Fibroblast of skin of abdomen (primary cell): ENCODE measurements at regions not wholly inside any gene's neighbourhood (a gene's known extent, or its start where the extent isn't known, plus 50 kb on each side); places are given as distances from the start of the nearest gene placed in this dataset.
"Not testable (repeated sequence)": the region's sequence is repeated elsewhere in the genome, so short reads cannot be mapped to it uniquely, and the experiment has no call there.

Experiments used
- DNase-seq: peaks from one replicate; pipeline ENCODE4 v3.0.0-alpha.2; 2013

DNA sequence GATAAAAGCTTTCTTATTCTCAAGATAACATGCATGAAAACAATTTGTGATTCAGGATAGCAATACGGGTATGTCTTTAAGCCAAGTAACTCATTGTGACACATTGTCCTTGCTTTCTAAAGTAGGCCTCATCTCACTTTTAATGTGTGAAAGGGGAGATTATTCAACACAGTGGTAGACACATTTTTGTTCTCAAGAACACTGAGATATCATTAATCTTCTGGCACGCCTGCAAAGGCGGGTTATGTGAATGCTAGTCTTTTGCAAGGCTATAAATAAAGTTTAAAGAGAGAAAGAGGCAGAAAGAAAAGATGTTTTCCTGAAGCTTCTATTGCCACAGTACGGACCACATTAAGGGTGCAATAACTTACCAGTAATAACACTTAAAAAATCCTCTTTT is 181.8 kb upstream of the MEF2C start:
- DNase-seq, result peak; percentile 10

DNA sequence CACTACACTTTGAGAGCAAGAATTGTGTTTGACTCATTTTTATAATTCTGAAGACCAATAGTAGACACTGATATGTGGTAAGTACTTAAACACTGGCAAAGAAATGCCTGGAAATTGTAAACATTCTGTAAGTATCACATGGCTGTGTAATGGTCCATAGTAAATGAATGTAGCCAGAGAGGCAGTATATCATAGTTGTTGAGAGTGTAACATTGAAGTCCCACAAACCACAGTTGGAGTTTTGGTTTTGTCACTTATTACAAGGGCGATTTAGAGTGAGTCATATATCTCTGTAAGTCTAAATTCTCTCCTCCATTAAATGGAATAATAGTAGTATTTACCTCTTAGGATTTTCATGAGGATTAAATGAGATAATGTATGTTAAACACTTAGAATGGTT is 181.1 kb upstream of the MEF2C start:
- peak; percentile 74 for DNase-seq

DNA sequence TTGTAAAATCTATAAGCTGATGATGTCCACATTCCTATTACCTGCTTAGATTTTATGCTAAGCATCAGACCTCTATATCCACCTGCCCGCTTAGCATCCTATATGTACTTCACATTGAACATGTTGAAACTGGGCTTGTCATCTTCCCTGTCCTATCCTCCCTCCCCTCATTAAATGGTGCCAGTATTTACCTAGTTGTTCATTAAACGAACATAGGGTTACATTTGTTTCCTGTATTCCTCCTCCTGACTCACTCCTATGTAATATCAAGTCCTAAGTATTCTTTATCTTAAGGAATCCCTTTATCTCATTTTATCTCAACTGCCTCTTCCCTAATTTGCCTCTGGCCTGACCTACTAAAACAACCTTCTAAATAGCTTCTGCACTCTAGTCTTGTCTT is 177.8 kb upstream of the MEF2C start:
- no peak for DNase-seq

DNA sequence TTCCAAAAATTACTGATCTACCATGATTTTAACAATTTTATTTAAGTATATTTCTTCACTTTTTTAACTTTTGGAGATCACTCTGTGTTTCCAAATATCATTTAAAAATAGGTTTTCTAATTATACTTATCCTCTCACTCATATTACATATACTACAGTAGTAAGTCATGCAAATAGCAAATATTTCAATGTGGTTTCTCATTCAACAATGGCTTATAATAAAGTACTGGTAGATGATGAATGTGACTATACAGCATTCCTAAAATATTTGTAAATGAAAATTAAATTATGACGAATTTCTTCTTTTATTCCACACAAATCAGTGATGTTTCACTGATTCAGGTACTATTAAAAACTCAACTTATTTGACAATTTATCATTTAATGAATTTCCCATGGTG is 176.3 kb upstream of the MEF2C start:
- no peak for DNase-seq

DNA sequence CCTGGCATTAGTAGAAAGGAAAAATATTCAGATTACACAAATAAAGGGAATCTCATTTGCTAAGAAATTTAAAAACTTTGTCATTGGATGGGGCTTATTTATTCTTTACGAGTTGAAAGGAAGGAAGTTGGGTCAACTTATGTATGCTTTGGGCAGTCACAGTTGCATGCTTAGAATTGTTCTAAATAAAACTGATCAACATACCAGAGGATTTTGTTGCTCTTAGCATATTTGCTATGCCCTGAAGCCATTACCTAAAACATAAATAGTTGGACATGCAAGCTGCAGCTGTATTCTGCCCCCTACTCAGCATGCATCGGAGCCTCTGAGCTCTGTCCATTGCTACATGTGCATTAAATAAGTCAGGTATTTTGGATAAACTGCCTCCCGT is 172.7 kb upstream of the MEF2C start:
- no peak for DNase-seq

DNA sequence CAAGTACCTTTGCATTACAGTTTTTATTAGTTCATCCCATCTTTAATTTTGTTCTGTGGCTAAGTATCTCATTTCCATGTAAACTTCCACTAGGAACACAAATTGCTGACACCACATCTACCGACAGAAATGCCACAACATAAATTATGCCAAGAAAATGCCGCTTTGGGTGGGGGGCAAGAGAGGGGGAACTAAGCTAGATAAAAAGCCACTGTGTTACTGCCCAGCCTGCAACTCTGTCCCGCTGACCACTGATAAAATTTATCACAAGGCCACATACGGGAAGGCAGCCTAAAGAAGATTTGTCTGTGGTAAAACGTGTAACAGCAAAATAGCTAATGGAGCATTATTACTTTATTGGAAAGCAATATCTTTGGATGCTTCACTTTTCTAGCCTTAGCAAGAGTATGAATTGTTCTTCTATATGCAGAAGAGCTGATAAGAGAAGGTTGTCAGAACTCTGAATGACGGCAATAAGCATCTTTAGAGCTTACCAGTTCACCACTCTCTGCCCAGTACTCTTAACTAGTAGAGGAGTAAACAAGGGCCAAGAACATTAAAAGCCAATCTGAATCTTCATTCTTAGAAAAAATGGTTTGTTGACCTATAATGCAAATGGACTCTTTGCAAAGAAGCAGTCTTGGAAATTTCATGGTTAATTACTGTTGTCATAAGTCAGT is 172.2 kb upstream of the MEF2C start:
- no peak for DNase-seq

DNA sequence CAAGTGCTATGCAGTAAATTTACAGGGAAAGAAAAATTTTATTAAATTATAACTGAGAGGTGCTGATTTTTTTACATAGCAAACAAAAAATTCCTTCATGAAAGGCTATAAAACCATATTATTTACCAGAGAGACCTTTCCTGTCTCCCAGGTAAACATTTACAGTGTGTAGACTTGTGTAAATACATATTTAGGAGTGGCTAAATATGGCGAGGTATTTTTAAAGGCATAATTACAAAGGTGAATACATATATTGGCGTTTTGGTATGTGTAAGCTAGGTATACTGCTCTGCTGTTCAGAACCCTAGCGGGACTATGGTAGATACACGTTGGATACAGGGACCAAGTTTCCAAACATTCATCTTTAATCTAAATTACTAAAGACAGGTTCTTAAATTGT is 170.6 kb upstream of the MEF2C start:
- DNase-seq, result no peak

DNA sequence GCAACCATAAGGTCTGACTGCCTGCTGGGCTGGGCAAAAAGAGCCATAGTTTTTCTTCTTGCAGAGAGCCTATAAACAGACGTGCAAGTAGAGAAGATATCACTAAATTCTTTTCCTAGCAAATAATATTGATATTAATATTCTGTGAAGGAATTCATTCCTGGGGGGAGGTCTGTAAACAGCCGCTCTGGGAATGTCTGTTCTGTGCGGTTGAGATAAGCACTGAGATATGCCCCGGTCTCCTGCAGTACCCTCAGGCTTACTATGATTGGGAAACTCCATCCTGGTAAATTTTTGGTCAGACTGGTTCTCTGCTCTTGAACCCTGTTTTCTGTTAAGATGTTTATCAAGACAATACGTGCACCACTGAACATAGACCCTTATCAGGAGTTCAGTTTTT is 167.1 kb upstream of the MEF2C start:
- DNase-seq, result not testable (repeated sequence)

DNA sequence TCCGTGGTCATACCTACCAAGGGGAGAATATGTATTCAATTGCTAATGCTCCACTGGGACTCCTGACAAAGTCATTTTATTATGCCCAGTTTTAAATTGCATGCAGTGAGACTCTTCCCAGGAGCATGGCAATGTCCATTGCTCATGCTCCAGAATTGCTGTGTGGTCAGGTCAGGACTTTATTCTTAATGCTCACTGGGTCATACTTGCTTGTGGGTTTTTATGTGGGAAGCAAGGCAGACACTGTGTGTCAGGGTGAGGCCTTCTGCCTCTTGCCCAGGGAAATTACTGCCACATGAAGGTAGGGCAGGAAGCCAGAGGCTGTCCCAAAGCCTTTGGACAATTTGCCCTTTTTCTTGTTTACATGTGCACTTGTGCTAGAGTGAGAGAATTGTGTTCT is 164.6 kb upstream of the MEF2C start:
- DNase-seq, result no peak

DNA sequence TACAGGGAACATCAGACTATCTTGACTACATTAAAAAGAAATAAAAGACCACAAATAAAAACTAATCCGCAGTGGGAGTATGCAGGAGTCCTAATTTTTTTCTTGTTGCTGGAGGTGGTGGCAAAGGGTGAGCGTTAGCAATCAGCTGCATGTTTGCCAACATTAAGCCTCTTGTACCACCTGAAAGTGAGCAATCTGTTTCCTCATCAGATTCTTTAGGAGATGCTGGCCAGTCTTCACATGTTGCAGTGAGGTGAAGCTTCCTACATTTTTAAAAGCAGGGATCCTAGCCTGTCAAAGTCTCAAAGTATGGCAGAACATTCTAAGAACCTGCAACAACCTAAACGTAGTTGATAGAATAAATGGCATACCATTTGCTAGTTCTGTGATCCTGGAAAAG is 162.2 kb upstream of the MEF2C start:
- no peak for DNase-seq

DNA sequence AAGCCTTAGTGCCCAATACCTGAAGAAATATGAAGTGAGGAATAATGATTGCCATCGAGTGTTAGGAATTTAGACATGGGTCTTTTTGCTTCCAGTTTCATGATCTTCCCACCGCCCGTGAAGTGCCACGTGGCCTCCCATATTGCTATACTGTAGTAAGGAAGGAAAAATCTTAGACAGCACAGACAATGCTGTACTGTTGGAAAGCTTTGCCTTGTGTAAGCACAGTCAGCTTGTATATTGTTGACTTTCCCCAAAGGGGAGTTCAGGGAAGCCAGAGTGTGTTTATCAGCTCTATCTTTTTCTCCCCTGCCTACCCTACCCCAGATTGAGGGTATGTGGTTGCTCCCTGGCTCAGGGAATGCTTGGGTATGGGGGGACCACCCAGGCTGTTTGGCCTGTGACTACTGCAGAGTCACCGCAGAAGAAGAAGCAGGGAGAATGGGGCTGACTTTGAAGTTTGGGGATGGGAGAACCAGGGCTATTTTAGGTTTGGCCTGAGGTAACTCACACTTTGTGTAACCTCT is 161.8 kb upstream of the MEF2C start:
- no peak for DNase-seq

DNA sequence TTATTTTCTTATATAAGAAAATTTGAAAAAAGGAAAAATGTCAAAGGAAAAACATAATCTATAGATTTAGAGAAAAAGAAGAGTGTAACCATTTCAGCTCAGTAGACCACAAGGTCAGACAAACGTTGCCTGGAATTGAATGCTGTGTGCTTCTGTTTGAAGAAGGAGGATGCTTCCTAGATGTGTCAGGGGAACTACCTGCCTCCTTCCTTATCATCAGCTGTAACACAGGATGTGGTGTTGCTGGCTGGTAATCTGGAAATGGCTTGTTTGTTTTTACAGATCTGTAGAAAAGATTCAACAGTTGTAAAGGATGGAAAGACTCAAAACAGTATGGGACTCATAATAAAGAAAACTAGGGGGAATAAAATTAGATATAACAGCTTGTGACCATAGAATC is 160.7 kb upstream of the MEF2C start:
- DNase-seq, result peak; percentile 20

DNA sequence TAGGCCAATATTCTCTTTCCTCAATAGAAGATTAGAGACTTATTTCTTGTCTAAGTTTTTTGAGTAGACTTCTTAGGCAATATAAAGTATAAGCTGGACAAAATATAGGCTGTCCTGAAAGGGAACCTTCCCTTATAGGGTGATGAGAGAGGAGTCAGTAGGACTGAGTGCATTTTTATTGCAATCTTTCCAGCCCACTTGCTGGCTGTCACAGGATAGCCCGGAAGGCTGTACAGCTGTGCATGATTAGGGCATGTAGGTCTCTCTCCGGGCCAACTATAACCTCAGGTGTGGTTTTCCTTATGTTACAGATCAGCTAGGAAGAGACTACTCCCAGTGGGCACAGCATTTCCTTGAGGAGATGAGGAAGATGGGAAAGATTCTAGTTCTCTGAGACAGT is 159.8 kb upstream of the MEF2C start:
- no peak for DNase-seq

DNA sequence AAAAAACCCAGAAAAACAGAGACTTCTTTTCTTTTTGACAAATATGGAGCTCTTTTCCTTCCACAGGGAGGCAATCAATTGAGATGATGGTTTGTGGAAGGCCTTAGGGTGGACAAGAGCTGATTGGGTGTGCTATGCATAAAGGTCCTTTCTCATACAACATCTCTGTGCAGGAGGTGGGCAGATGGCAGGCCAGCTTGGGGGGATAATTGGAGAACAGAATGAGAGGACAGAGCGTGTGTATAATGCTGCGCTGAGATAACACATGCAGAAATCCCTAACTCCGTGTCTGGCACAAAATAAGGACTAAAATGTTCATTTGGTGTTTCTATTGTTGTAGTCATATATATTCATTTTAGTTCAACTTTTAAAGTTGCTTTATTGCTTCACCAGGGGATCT is 159.0 kb upstream of the MEF2C start:
- no peak for DNase-seq

DNA sequence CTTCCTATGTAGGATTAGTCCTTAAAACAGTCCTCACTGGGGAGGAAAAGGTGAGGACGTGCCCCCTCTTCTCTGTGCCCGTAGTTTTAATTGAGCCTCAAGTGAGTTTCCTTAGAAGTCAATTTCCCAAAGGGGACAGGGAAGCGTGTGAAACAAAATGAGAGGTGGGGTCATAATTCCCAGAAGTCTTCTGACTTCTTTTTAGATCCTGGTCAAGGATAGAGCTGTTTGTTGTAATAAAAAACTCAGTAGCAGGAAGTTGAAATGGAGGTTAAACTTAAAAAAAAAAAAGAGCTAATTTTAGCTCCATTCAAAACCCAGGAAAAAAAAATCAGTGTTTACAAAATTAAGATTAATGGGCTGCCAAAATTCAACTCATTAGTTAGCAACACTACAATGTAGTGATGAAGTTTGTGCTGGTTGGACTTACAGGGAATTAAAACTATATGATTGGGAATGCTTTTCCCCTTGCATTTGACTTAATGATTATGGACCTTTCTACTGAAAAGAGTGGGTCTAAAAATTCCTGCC is 158.3 kb upstream of the MEF2C start:
- DNase-seq, result no peak

DNA sequence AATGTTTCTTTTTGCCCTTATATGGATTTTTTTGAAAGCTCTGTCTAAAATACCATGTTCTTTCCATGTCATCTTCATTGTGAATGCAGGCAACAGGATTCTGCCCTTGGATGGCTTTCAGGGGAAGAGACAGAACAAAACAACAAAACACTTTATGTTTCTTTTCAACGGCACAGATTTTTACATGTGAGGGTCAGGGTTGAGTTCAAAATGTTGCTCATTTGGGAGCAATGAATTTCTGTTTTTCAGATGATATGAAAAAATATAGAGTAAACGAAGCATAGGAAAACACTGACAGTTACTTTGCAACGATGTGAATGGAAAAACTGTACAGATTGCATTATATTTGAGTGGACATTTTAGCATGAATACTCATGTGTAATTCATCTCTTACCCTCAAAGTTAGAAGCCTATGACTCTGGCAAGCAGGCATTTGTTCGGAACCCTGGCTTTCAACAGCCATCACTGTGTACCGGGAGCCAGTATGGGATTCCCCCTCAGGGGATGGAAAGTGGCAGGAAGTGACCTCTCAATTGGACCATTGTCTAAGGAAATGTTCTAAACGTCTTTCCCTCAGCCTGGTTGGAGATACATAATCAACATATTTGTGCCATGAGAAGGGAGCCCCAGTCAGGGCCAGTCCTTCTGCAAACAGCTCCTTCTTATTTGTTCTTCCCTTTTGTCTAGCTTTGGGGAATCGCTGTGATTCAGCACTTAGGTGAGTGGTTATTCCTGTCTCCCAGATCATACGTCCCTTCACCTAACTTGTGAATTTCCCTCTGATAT is 153.9 kb upstream of the MEF2C start:
- peak; percentile 45 for DNase-seq

DNA sequence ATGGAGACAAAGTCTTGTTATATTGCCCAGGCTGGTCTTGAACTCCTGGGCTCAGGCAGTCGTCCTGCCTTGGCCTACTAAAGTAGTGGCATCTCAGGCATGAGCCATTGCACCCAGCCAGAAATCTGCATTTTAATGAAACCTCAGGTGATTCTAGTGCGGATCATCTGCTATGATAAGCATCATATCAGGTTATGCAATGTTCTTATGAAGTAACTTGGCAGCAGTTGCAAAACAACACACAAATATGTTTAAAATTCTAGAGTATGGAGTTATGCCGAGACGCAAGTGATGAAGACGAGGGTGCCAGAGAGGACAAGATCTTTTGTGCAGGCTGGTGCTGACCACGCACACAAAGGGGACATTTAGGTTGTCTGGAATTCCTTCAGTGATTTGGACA is 153.2 kb upstream of the MEF2C start:
- no peak for DNase-seq

DNA sequence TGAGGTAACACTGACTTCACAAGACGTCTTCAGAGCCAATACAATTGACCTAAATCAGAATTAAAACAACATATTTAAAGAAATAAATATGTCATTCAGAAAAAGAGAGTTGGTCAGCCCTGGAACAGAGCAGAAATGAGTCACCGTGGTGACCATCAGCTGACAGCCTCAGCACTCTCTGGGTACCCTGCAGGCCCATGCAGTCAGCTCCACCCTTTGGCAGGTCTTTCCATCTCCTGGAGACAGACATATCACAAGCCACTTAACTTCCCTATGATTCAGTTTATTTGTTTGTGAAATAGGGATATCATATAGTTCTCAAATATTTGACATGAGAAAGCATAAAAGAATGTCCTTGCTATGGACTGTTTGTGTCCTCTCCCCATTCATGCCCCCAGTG is 151.6 kb upstream of the MEF2C start:
- no peak for DNase-seq

DNA sequence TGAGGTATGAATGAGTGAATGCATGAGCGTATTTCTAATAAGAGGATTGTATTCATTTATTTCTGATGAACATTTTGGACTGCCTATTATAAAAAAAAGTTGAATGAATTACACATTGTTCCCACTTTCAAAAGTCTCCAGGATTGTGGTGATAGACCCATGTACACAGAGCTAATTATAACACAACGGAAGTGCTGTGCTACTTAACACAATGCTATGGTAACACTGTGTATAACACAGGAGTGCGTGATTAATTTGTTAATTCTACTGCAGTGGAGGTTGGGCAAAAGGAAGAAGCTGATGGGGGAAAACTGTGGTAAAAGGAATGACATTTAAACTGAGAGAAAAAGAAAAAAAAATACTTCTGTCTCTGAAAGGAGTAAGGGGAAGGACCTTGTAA is 147.8 kb upstream of the MEF2C start:
- no peak for DNase-seq

DNA sequence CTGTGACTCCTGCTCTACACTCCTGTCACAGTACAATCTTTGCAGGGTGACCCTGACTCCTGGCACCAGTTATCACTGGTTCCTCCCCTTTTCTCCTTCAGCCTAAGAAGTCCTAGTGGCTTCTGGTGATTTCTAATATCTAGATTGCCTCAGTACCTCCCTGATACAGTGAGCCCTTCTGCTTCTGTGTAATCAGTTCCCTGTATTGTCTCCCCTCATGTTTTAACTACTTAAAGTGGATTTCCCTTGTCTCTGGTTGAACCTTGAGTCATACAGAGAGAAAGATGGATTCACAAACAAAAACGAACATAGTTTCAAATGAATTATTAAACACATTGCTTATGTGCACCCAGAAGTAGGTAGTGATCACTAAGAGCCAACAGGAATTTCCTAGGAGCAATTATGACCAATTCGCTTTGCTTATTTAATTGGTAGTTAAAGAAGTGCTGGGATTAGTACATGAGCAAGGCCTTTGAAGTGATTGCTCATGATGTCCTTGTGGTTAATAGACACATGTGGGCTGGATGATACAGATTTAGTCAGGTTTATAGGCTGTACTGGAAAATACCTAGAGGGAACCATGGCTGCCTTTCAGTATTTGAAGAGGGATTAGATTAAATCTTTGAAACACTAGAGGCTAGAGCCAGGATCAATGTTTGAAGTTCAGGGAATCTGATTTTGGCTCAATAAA is 145.8 kb upstream of the MEF2C start:
- peak; percentile 68 for DNase-seq

DNA sequence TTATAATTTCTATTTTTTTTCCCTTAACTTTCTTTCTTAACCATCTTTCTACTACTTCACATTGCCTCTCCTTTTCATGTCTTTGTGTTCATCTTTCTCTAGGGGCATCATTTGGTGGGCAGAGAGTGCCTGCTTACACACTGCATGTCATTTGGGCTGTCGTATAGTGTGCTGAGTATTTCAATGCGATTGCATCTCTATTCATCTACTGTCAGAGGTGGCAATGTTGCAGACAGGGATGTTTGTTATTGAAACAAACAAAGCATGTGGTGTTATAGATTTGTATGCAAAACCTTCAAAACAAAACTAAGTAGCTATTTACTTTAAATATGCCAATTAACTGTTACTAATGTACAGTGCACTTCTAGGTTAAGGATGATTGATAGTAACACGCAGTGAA is 141.1 kb upstream of the MEF2C start:
- no peak for DNase-seq

DNA sequence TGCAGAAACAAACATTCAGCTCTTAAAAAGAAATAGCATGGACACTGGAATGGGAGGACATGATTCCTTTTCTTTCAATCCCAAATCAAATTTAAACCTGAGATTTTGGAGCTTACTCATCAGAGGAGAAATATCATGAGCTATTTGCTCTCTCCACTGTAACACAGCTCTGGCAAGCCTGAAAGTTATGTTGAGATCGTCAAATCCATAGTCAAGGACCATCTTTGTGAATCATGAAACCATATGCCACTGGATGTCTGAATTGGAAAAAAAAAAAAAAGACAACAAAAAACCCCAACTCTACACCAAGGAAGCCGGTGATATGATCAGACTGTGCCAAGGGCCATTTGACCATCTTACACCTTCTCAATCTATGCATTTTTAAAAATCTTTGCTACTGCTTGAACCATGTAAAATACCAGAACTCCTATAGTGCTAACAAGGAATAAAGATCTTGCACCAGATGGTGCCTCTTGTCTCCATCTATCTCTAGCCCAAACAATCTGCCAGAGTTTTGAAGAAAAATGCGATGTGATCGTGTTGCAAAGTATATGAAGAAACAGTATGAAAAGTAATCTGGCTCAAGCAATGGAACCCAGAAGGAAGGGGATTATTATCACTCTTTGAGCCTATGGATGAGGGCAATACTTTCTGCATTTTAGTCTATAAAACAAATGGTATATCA is 138.1 kb upstream of the MEF2C start:
- DNase-seq, result no peak
